Parathyroid adenoma (tissue), 2 donors: ENCODE measurements at regions not wholly inside any gene's neighbourhood (a gene's known extent, or its start where the extent isn't known, plus 50 kb on each side); places are given as distances from the start of the nearest gene placed in this dataset.
A peak's percentile ranks its signal among the peaks of the same experiment; 100 is the strongest.

ENCODE experiments used
- H2AFZ ChIP-seq: fragments of 300-600 bp; sonication (generic); one replicate; pipeline ENCODE4 v1.7.0; 2017; ENCODE audit warnings: antibody characterized with exemption, mild to moderate bottlenecking
- H3K27ac ChIP-seq: fragments of 300-600 bp; sonication (generic); one replicate; pipeline ENCODE4 v1.7.0; 2017
- H3K27me3 ChIP-seq: fragments of 300-600 bp; sonication (generic); one replicate; pipeline ENCODE4 v1.7.0; 2017; ENCODE audit warnings: low read length; ENCODE audit not compliant: control insufficient read depth, insufficient read depth
- H3K36me3 ChIP-seq: fragments of 300-600 bp; sonication (generic); one replicate; pipeline ENCODE4 v1.7.0; 2017; ENCODE audit warnings: low read length; ENCODE audit not compliant: control insufficient read depth, insufficient read depth
- H3K4me1 ChIP-seq: fragments of 300-600 bp; sonication (generic); one replicate; pipeline ENCODE4 v1.7.0; 2017; ENCODE audit warnings: control low read depth
- H3K4me2 ChIP-seq: fragments of 300-600 bp; sonication (generic); one replicate; pipeline ENCODE4 v1.7.0; 2017; ENCODE audit warnings: low read length
- H3K4me3 ChIP-seq: fragments of 300-600 bp; sonication (generic); one replicate; pipeline ENCODE4 v1.7.0; 2017; ENCODE audit warnings: low read depth, low read length
- H3K79me2 ChIP-seq: fragments of 300-600 bp; sonication (generic); one replicate; pipeline ENCODE4 v1.7.0; 2017; ENCODE audit warnings: control low read depth
- H3K9ac ChIP-seq: fragments of 300-600 bp; sonication (generic); one replicate; pipeline ENCODE4 v1.7.0; 2017; ENCODE audit warnings: mild to moderate bottlenecking
- H3K9me3 ChIP-seq: fragments of 300-600 bp; sonication (generic); one replicate; pipeline ENCODE4 v1.7.0; 2017; ENCODE audit warnings: low read length; ENCODE audit not compliant: control insufficient read depth
- TF ChIP-seq, protein P1 (sequence below): fragments of 300-600 bp; sonication (generic); IDR thresholded peaks from one replicate; pipeline ENCODE4 v1.7.0; 2017; ENCODE audit warnings: antibody characterized with exemption, mild to moderate bottlenecking
- donor health status: primary hyperparathyroidism.

DNA sequence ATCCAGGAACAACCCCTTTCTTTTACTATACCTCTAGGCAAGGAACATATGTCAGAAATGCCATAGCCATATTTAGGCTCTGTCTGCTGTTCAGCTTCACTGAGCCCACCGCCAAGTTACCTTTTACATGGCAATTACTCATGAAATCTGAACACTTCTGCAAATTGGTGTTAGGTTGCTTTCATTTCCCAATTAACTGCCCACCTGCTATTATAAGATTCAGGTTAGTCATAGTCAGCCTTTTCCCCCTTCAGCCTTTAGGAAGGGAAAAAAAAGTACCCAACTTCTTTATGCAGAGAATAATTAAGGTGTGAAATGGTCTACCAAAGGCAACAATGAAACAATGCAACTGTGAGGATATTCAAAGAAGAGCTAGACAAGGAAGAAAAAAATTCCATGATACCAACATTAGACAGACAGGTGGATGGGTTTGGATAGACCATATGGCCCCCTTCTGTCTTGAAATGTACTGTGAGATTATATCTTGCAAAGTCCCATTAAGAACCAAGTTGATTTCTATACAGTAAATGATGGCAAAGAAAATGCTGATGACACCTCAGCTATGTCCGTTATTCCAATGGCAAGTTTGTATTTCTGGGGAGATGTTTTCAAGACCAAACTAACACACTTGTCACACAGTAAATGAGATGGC, 442.1 kb upstream of the NRP1 start:
- Histone ChIP-seq H3K9me3 (no peaks in the 10 kb centered on the region), H3K4me3 (no peak overlapping the region), H3K27me3 (no peaks in the 10 kb centered on the region), H3K4me2 (no peak overlapping the region), H3K4me1 (no peaks in the 10 kb centered on the region), H3K27ac (no peak overlapping the region), H3K36me3 (no peaks in the 10 kb centered on the region), H3K9ac (no peak overlapping the region), H3K79me2 (no peaks in the 10 kb centered on the region), H2AFZ (no peak overlapping the region)
- TF ChIP-seq, protein P1, sequence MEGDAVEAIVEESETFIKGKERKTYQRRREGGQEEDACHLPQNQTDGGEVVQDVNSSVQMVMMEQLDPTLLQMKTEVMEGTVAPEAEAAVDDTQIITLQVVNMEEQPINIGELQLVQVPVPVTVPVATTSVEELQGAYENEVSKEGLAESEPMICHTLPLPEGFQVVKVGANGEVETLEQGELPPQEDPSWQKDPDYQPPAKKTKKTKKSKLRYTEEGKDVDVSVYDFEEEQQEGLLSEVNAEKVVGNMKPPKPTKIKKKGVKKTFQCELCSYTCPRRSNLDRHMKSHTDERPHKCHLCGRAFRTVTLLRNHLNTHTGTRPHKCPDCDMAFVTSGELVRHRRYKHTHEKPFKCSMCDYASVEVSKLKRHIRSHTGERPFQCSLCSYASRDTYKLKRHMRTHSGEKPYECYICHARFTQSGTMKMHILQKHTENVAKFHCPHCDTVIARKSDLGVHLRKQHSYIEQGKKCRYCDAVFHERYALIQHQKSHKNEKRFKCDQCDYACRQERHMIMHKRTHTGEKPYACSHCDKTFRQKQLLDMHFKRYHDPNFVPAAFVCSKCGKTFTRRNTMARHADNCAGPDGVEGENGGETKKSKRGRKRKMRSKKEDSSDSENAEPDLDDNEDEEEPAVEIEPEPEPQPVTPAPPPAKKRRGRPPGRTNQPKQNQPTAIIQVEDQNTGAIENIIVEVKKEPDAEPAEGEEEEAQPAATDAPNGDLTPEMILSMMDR: no peak

DNA sequence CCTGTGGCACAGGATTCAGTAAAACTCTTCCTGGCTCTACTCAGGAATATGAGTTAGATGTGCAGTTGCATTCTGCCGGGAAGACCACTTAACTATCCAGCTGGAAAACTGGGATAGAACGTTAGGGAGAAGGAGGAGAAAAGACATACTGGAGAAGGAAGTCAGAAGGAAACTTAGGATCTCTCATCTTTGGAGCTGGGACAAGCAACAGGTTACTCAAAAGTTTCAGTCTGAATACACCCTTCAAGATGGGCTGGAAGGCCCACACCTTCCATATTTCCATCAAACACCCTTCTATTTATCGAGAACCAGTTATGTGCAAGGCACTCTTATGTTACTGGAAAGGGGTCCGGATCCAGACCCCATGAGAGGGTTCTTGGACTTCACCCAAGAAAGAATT, 440.4 kb upstream of the NRP1 start:
- H2AFZ ChIP-seq: no peak overlapping the region
- H3K9me3 ChIP-seq: no peaks in the 10 kb centered on the region
- no peaks in the 10 kb centered on the region for H3K79me2 ChIP-seq
- H3K36me3 ChIP-seq: no peaks in the 10 kb centered on the region
- H3K27ac ChIP-seq: no peak overlapping the region
- no peaks in the 10 kb centered on the region for H3K27me3 ChIP-seq
- no peak overlapping the region for H3K9ac ChIP-seq
- H3K4me1 ChIP-seq: no peaks in the 10 kb centered on the region
- H3K4me3 ChIP-seq: no peak overlapping the region
- H3K4me2 ChIP-seq: no peak overlapping the region
- TF ChIP-seq, protein P1: no peak

DNA sequence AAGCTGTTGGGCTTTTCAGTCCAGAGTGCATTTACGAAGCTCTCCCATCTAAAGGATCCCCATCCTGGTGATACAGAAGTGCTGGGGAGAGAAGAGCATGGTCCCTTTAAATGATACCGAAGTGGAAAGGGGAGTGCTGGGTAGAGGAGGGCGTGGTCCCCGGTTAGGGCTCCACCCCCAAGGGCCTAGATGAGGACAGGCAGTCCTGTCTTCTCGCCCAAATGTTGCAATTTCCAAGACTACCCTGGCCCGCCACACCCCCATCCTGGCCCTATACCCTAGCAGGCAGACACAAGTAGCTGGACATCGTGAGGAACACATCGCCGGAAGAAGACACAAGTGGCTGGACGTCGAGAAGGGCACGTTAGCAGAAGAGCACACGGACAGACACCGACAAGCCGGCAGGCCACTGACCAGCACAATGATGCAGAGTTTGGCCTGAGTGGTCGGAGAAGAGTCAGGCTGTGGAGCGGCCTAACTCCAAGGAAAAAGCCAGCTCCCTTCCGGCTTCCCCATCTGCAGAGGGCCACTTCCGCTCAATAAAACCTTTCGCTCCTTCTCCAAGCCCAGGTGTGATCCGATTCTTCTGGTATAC, 439.5 kb upstream of the NRP1 start:
- H3K27me3 ChIP-seq: no peaks in the 10 kb centered on the region
- no peak overlapping the region for H2AFZ ChIP-seq
- no peaks in the 10 kb centered on the region for H3K4me1 ChIP-seq
- peak overlapping the region; percentile 39 for H3K27ac ChIP-seq
- H3K9me3 ChIP-seq: no peaks in the 10 kb centered on the region
- no peak overlapping the region for H3K4me2 ChIP-seq
- no peak overlapping the region for H3K9ac ChIP-seq
- no peaks in the 10 kb centered on the region for H3K79me2 ChIP-seq
- TF ChIP-seq, protein P1: no peak
- H3K36me3 ChIP-seq: no peaks in the 10 kb centered on the region
- H3K4me3 ChIP-seq: no peak overlapping the region

DNA sequence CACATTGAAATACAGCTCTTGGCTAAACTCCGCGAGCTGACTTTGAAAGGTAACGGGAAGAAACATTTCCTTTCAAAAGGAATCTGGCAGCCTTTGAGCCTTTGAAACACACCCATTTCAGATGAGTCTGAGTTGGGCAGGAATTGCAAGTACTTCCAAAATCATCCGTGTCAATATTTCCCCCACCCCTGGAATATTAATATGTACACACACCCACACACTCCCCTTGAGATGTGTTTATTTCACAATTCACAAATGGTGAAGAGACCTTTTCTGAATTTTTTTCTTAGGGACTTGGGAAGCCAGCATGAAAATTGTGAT, 438.7 kb upstream of the NRP1 start:
- TF ChIP-seq, protein P1: no peak
- H3K36me3 ChIP-seq: no peaks in the 10 kb centered on the region
- H3K4me1 ChIP-seq: no peaks in the 10 kb centered on the region
- no peak overlapping the region for H3K4me3 ChIP-seq
- H3K4me2 ChIP-seq: no peak overlapping the region
- no peak overlapping the region for H2AFZ ChIP-seq
- H3K79me2 ChIP-seq: no peaks in the 10 kb centered on the region
- no peaks in the 10 kb centered on the region for H3K9me3 ChIP-seq
- H3K27ac ChIP-seq: peak overlapping the region; percentile 39
- H3K9ac ChIP-seq: no peak overlapping the region
- H3K27me3 ChIP-seq: no peaks in the 10 kb centered on the region
